ENCODE measurements at regions not wholly inside any gene's neighbourhood (a gene's known extent, or its start where the extent isn't known, plus 50 kb on each side); places are given as distances from the start of the nearest gene placed in this dataset.

DNA sequence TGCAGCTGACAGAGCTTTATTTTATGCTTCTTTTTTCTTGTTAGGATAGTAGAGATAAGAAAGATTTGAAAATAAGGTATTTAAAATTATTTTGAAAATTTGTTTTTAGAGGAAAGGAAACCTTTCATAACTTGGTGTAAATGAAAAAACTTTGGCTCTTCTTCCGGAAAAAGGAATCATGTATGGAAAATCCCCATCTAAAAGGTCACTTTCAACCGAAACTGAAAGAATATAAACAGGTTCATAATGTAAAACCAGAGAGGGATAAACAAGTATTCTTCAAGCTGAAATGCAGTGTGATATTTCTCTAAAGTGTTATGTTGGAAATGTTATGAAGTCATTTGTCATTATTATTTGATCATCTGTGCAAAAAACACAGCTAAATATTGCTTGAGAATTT lies 246.8 kb downstream of the NFKBIZ start:
- H3K36me3 Mint-ChIP-seq (ENCODE audit: insufficient read depth), result peaks cover 1% of the 10 kb centered on the region
- TF ChIP-seq, protein P1, sequence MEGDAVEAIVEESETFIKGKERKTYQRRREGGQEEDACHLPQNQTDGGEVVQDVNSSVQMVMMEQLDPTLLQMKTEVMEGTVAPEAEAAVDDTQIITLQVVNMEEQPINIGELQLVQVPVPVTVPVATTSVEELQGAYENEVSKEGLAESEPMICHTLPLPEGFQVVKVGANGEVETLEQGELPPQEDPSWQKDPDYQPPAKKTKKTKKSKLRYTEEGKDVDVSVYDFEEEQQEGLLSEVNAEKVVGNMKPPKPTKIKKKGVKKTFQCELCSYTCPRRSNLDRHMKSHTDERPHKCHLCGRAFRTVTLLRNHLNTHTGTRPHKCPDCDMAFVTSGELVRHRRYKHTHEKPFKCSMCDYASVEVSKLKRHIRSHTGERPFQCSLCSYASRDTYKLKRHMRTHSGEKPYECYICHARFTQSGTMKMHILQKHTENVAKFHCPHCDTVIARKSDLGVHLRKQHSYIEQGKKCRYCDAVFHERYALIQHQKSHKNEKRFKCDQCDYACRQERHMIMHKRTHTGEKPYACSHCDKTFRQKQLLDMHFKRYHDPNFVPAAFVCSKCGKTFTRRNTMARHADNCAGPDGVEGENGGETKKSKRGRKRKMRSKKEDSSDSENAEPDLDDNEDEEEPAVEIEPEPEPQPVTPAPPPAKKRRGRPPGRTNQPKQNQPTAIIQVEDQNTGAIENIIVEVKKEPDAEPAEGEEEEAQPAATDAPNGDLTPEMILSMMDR (IDR thresholded peaks at IDR 0.05; ENCODE audit: unreplicated experiment), result no peak
- H3K4me1 Mint-ChIP-seq (ENCODE audit: low read depth), result peaks cover 4% of the 10 kb centered on the region
- no peaks in the 10 kb centered on the region for H3K27me3 Mint-ChIP-seq
- H3K27ac Mint-ChIP-seq, result no peak overlapping the region
- no peak overlapping the region for H3K4me3 Mint-ChIP-seq (ENCODE audit: low read depth)
- DNase-seq (ENCODE audit: low spot score, unreplicated experiment), result no peak
- no peaks in the 10 kb centered on the region for H3K9me3 Mint-ChIP-seq (ENCODE audit: low read depth)

DNA sequence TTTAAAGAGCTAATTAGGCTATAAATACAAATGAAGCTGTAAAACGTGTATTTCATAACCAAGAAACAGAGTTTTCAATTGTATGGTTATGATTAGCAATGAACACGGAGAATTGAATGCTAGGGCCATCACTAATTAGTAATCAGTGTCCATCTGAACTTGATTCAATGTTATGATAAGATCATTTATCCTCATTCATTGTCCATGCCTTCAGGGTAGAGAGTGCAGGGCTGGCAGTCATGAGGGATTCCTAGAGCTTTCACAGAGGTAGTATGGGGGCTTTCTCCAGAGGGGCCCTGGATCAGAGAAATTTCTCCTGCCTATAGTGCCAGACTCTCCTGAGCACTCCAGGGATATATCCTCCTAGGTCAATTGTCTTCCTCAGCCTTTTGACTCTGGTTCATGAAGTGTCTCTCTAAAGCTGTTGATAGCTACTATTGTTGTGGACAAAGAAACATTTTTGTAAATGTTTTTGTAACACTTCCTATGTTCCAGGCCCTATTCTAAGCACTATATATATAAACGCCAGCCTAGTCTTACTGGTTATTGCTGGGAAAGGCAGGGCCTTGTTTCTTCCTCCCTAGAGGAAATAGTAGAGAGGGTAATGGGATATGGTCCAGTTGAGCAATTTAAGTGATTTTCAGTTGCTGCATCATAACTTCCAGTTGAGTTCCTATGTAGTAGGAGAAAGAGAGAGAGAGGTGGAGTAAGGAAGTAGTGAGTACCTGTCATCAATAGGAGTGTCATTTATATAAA lies 249.0 kb downstream of the NFKBIZ start:
- Mint-ChIP-seq H3K4me1 (ENCODE audit: low read depth) (peaks cover 10% of the 10 kb centered on the region), H3K9me3 (ENCODE audit: low read depth) (no peaks in the 10 kb centered on the region), H3K36me3 (ENCODE audit: insufficient read depth) (peaks cover 1% of the 10 kb centered on the region), H3K27ac (no peak overlapping the region), H3K4me3 (ENCODE audit: low read depth) (no peak overlapping the region), H3K27me3 (no peaks in the 10 kb centered on the region)
- TF ChIP-seq, protein P1 (IDR thresholded peaks at IDR 0.05; ENCODE audit: unreplicated experiment), result no peak
- DNase-seq (ENCODE audit: low spot score, unreplicated experiment), result no peak

DNA sequence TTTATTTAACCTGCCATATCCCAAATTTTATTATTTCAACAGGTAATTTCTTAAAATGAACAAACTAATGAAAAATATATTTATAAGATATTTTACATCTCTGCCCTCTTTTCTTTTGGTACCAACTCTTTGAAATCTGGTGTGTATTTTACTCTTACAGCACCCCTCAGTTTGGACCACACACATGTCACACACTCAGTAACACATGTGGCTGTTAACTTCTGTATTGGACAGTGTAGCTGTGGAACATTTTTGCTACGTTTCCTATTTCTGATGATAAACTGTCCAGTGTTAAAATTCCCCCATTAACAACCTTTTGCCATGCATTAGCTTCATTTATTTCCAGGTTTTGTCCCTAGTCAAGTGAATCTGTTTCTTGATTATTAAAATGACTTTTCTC lies 250.6 kb downstream of the NFKBIZ start:
- Mint-ChIP-seq H3K4me3 (ENCODE audit: low read depth) (no peak overlapping the region), H3K27ac (peak overlapping the region; percentile 80), H3K4me1 (ENCODE audit: low read depth) (peaks cover 6% of the 10 kb centered on the region), H3K27me3 (no peaks in the 10 kb centered on the region), H3K36me3 (ENCODE audit: insufficient read depth) (peaks cover 1% of the 10 kb centered on the region), H3K9me3 (ENCODE audit: low read depth) (no peaks in the 10 kb centered on the region)
- TF ChIP-seq, protein P1 (IDR thresholded peaks at IDR 0.05; ENCODE audit: unreplicated experiment), result no peak
- DNase-seq (ENCODE audit: low spot score, unreplicated experiment), result no peak

DNA sequence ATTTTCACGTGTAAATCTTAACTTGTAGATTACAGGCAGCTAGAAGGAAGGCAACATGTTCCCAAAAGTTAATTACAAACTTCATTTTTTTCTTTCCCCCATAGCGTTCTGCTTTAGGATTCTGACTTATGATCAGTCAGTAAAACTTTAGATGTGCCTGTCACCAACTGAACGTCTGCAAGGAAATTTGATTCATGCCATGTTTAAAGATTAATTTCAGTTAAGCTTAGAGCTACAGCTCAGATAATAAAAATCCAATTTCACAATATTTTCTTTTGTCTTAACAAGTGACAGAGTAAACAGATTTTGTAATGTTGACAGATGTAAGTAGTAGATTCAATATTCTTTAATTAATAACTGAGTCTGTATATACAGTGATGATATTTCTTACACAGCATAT lies 253.1 kb downstream of the NFKBIZ start:
- H3K4me1 Mint-ChIP-seq (ENCODE audit: low read depth), result peaks cover 6% of the 10 kb centered on the region
- peaks cover 4% of the 10 kb centered on the region for H3K36me3 Mint-ChIP-seq (ENCODE audit: insufficient read depth)
- peaks cover 6% of the 10 kb centered on the region for H3K9me3 Mint-ChIP-seq (ENCODE audit: low read depth)
- TF ChIP-seq, protein P1 (IDR thresholded peaks at IDR 0.05; ENCODE audit: unreplicated experiment), result no peak
- DNase-seq (ENCODE audit: low spot score, unreplicated experiment), result no peak
- no peak overlapping the region for H3K4me3 Mint-ChIP-seq (ENCODE audit: low read depth)
- no peaks in the 10 kb centered on the region for H3K27me3 Mint-ChIP-seq
- no peak overlapping the region for H3K27ac Mint-ChIP-seq

DNA sequence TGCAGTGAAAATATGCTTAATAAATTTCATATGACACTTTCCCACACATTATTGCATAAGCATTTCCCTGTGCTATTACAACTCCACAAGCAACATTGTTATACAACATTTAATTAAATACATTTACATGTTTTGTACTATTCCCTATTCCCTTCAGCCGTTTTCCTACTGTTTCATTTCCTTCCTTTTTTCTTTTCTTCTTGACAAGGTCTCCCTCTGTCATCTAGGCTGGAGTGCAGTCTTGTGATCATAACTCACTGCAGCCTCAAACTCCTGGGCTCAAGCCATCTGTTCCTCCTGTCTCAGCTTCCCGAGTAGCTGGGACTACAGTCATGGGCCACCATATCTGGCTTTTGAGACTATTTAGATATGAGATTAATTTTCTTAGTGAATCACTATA lies 254.7 kb downstream of the NFKBIZ start:
- peaks cover 14% of the 10 kb centered on the region for H3K9me3 Mint-ChIP-seq (ENCODE audit: low read depth)
- no peak overlapping the region for H3K27ac Mint-ChIP-seq
- DNase-seq (ENCODE audit: low spot score, unreplicated experiment), result no peak
- no peaks in the 10 kb centered on the region for H3K27me3 Mint-ChIP-seq
- TF ChIP-seq, protein P1 (IDR thresholded peaks at IDR 0.05; ENCODE audit: unreplicated experiment), result no peak
- no peak overlapping the region for H3K4me3 Mint-ChIP-seq (ENCODE audit: low read depth)
- H3K4me1 Mint-ChIP-seq (ENCODE audit: low read depth), result peaks cover 6% of the 10 kb centered on the region
- H3K36me3 Mint-ChIP-seq (ENCODE audit: insufficient read depth), result peaks cover 4% of the 10 kb centered on the region

Measured in progenitor cell of endocrine pancreas (in vitro differentiated cells).